GM13977 (cell line): ENCODE measurements at regions not wholly inside any gene's neighbourhood (a gene's known extent, or its start where the extent isn't known, plus 50 kb on each side); places are given as distances from the start of the nearest gene placed in this dataset.

ENCODE experiments used
- DNase-seq: peaks from one replicate; pipeline ENCODE4 v3.0.0; 2012; ENCODE audit warnings: low spot score
- CTCF ChIP-seq: IDR thresholded peaks from 2 replicates; pipeline ENCODE4 v1.5.1; 2012; ENCODE audit warnings: mild to moderate bottlenecking, control low read depth; ENCODE audit not compliant: insufficient read depth; ENCODE audit errors: extremely low read depth, missing control alignments
- in situ Hi-C: fragments of 300-500 bp; cut with MboI; formaldehyde crosslinking; loops from one replicate; pipeline ENCODE4 v1.12.0; 2022; ENCODE audit warnings: low sequenced_read_pairs, low pct_unique_long_range_greater_than_20kb, mixed read lengths, inconsistent platforms; ENCODE audit not compliant: unreplicated experiment

- in situ Hi-C loops = no loop called here
- DNase-seq = no peak
- no peak for TF ChIP-seq CTCF
These were observed 113.7 kb upstream of the COPS8 start for GRCh38 chr2:236971919-236972381.

- no peak for DNase-seq
- in situ Hi-C loops = no loop called here
- no peak for TF ChIP-seq CTCF
These were observed 113.0 kb upstream of the COPS8 start for GRCh38 chr2:236972491-236973342.

GRCh38 chr2:236973343-236973980 lies 112.2 kb upstream of the COPS8 start:
- in situ Hi-C loops = no loop called here

GRCh38 chr2:236974148-236974547 lies 111.5 kb upstream of the COPS8 start:
- no peak for TF ChIP-seq CTCF
- in situ Hi-C loops = no loop called here
- DNase-seq = no peak

More at GRCh38 chr2:236973343-236973980, 112.2 kb upstream of the COPS8 start:
- no peak for TF ChIP-seq CTCF
- no peak for DNase-seq

GRCh38 chr2:236974752-236975151 lies 110.9 kb upstream of the COPS8 start:
- in situ Hi-C loops = no loop called here
- no peak for DNase-seq
- no peak for TF ChIP-seq CTCF

- in situ Hi-C loops = no loop called here
- TF ChIP-seq CTCF = no peak
- no peak for DNase-seq
These were observed 109.9 kb upstream of the COPS8 start for GRCh38 chr2:236975766-236976165.
